GM21526 (cell line): ENCODE measurements at regions not wholly inside any gene's neighbourhood (a gene's known extent, or its start where the extent isn't known, plus 50 kb on each side); places are given as distances from the start of the nearest gene placed in this dataset.
"Not testable (repeated sequence)": the region's sequence is repeated elsewhere in the genome, so short reads cannot be mapped to it uniquely, and the experiment has no call there.

Source experiments
- ATAC-seq: cut with Tn5 transposase; IDR thresholded peaks from one replicate; pipeline ENCODE4 v1.9.1; 2021; ENCODE audit warnings: moderate library complexity; ENCODE audit not compliant: unreplicated experiment, low FRiP score

DNA sequence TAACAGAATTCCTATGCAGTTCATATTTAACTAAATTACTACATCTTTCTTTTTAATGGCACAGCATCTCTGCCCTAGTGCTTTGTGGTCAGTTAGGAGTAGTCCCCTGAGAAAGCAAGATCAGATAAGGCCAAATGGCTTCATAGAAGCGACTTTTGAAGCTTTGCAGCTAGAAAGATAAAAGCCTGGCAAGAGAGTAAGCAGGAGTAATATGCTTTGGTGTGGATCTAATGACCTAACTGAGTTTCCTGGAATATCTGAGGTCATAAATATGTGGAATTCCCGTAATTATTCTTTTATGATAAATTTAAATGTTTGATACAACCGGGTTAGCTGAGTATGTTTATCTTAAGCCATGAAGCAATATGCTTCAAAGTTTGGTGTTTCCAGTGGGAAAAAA lies 374.9 kb upstream of the LRRC3B start:
- no peak for ATAC-seq

GRCh38 chr3:26252001-26252400 lies 370.6 kb upstream of the LRRC3B start:
- ATAC-seq: no peak

DNA sequence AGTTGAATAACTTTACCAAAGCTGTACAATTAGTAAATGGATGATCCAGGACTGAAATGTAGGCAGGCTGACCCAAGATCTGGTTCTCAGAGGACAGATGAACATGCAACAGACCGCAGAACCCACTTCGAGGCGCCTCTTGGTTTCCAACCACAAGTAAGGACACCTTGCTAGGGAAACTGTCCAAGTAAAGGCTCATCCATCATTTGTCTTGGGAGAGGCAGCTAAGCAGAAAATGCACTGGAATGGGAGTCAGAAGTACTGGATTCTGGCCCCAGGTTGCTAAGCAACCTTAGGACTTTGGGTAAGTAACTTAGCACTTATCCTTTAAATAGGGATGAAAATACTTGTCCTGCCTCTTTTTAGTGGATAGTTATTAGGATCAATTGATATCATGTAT lies 366.3 kb upstream of the LRRC3B start:
- no peak for ATAC-seq

DNA sequence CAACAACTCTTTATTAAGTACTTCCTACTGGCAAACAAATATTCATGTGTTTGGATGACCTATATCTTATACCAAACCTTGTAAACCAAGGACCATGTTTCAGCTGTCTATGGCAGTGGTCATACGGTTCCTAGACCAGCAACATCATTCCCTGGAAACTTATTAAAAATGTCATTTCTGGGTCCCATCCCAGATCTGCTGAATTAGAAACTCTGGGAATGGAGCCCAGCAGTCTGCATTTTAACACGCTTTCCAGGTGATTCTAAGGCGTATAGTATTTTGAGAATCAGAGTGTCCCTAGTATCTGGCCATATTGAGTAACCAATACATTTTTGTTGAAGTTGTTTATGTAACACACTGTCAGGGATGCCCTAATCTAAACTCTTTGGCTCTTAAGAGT lies 363.4 kb upstream of the LRRC3B start:
- ATAC-seq: no peak

DNA sequence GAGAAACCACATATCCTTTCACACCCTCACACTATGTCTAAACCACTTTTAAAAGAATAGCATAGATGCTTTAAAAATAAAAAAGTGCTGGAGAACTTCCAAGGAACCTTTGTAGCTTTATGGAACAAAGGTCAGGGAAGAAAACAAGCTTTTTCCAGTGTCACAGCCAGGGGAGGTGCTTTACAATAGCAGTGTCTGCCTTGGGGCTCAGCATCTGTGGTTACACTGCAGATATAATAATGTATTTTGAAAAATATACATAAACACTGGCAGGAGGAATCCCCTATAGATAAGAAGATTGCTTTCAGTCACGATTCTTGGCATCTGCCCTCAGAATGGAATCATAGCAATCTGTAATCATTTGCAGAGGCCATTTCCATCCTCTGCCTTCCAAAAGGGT lies 362.4 kb upstream of the LRRC3B start:
- ATAC-seq: no peak

DNA sequence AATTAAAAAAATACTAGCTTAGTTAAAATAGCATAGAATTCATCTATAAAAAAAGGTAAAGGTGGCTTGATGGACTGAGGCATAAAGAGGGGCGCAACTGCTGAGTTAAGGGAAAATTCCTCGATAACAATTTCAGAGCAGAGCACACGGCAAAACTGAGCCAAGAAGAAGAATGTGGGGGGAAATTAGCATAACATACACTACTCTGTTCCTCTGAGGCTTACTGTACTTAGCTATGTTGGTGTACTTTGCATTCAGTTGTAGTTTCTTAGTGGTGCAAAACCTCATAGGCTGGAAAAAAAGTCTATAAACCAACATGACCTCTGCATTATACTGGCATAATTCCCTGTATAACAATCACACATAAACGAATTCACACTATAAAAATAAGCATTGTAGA lies 357.9 kb upstream of the LRRC3B start:
- no peak for ATAC-seq

- no peak for ATAC-seq
Measured at GRCh38 chr3:26271848-26272247, 350.7 kb upstream of the LRRC3B start.

- no peak for ATAC-seq
Measured at GRCh38 chr3:26273196-26273595, 349.4 kb upstream of the LRRC3B start.

DNA sequence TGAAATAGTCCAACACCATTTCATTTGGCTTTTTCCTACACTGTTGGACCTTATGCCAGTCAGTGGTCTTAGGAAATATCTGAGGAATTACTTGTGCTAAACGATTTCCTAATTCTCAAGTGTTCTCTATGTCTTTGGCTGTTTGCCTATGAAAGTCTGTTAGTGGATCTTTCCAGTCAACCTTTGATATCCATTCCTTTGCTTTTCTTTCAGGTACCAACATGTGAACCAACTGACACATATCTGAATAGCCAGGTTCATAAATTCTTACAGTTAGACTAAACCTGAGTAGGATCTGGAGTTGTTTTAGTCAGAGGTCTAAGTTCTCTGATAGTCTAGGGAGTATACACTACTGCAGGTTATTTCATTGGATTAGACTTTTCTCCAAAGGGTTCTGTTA lies 343.5 kb upstream of the LRRC3B start:
- no peak for ATAC-seq

- ATAC-seq: no peak
Measured at GRCh38 chr3:26280517-26280916, 342.1 kb upstream of the LRRC3B start.

GRCh38 chr3:26281284-26281985 lies 341.1 kb upstream of the LRRC3B start:
- ATAC-seq: no peak

GRCh38 chr3:26284503-26284902 lies 338.1 kb upstream of the LRRC3B start:
- not testable (repeated sequence) for ATAC-seq

GRCh38 chr3:26291840-26292239 lies 330.7 kb upstream of the LRRC3B start:
- ATAC-seq: no peak

- ATAC-seq: no peak
Measured at GRCh38 chr3:26292780-26293179, 329.8 kb upstream of the LRRC3B start.

- no peak for ATAC-seq
Measured at GRCh38 chr3:26293329-26293844, 329.2 kb upstream of the LRRC3B start.

GRCh38 chr3:26307192-26307591 lies 315.4 kb upstream of the LRRC3B start:
- ATAC-seq: no peak

DNA sequence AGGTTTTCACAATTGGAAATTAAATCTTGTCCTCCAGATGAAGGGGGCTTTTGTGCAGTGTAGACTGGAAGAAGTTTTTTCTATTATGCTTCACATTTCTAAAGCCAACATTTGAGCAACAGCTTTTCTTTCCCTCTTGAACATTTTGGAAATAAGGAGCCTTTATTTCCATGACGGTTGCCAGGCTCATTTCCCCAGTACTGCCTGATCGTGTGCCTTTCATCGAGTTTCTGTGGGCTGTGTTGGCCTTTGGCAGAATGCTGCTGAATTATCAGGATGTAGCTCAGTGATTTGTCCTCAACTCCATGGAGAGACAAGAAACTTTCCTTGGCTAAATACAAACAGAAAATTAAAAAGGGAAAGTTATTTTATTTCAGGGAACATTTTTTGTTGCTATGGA lies 314.8 kb upstream of the LRRC3B start:
- ATAC-seq: no peak

- no peak for ATAC-seq
Measured at GRCh38 chr3:26308454-26308853, 314.1 kb upstream of the LRRC3B start.

DNA sequence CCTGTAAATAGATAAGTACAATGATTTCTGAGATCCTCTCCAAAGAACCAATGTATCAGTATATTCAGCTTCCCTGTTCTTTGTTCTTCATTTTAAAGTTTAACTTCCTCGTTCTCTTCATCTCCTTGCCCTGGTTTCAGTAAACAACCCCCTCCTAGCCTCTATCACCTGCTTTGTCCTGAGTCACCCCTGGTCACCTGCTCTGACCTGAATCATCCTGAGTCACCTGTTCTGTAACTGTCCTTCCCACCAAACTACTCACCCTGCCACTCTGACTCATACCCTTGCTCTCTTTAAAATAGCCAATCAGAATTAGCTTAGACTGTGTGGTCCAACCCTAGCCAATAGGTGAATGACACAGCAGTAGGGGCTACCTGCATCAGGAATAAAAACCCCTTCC lies 313.0 kb upstream of the LRRC3B start:
- not testable (repeated sequence) for ATAC-seq

GRCh38 chr3:26312816-26313215 lies 309.8 kb upstream of the LRRC3B start:
- no peak for ATAC-seq

GRCh38 chr3:26316472-26316871 lies 306.1 kb upstream of the LRRC3B start:
- ATAC-seq: no peak

DNA sequence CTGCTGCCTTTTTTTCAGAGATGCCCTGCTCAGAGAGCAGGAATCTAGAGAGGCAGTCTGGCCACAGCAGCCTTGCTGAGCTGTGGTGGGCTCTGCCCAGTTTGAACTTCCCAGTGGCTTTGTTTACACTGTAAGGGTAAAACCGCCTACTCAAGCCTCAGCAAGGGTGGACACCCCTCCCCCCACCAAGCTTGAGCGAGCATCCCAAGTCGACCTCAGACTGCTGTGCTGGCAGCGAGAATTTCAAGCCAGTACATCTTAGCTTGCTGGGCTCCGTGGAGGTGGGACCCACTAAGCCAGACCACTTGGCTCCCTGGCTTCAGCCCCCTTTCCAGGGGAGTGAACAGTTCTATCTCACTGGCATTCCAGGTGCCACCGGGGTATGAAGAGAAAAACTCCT lies 298.8 kb upstream of the LRRC3B start:
- ATAC-seq: not testable (repeated sequence)

DNA sequence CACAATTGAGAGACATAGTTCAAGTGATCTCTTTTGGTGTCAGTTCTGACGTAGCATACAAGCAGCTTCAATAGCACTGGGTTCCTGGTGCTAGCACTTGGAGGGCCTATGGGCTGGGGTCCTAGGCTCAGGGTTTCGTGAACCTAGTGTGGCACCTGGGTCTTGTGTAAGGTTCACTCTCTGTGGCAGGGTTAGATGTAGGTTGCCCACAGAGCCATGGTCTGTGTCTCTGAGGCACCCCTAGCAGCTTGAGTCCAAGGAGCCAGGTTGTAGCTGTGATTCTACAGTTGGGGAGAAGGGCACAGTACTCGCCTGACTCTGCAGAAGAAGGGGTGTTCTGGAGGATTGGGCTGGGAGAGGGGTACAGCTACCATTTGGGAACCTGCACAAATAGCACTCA lies 282.6 kb upstream of the LRRC3B start:
- no peak for ATAC-seq
